ENCODE measurements at regions not wholly inside any gene's neighbourhood (a gene's known extent, or its start where the extent isn't known, plus 50 kb on each side); places are given as distances from the start of the nearest gene placed in this dataset.

- H3K27me3 ChIP-seq (ENCODE audit: low read depth, low read length): no peaks in the 10 kb centered on the region
- H3K79me2 ChIP-seq (ENCODE audit: low read length): no peaks in the 10 kb centered on the region
- no peaks in the 10 kb centered on the region for H4K20me1 ChIP-seq (ENCODE audit: insufficient read depth, low read length)
- H3K27ac ChIP-seq (ENCODE audit: low read length): no peak overlapping the region
- no peak overlapping the region for H2AFZ ChIP-seq (ENCODE audit: low read depth, low read length)
- no peak overlapping the region for H3K9ac ChIP-seq (ENCODE audit: low read length)
- TF ChIP-seq CTCF (IDR thresholded peaks at IDR 0.05; ENCODE audit: low read depth, low read length): no peak
- no peak for TF ChIP-seq EZH2phosphoT487 (IDR thresholded peaks at IDR 0.05; ENCODE audit: low read depth)
- H3K4me3 ChIP-seq (ENCODE audit: low read length): no peak overlapping the region
- no peaks in the 10 kb centered on the region for H3K36me3 ChIP-seq (replicated peaks; ENCODE audit: low read depth, low read length)
- no peaks in the 10 kb centered on the region for H3K9me3 ChIP-seq (ENCODE audit: insufficient read depth, low read length)
- H3K4me2 ChIP-seq (ENCODE audit: low read length): no peak overlapping the region
- no peaks in the 10 kb centered on the region for H3K4me1 ChIP-seq (ENCODE audit: low read length)
These were observed 809.3 kb downstream of the HACE1 start for GRCh38 chr6:104050455-104050854.

- H3K27ac ChIP-seq (ENCODE audit: low read length): no peak overlapping the region
- no peak overlapping the region for H3K4me3 ChIP-seq (ENCODE audit: low read length)
- H3K36me3 ChIP-seq (replicated peaks; ENCODE audit: low read depth, low read length): no peaks in the 10 kb centered on the region
- no peaks in the 10 kb centered on the region for H3K9me3 ChIP-seq (ENCODE audit: insufficient read depth, low read length)
- H3K4me1 ChIP-seq (ENCODE audit: low read length): no peaks in the 10 kb centered on the region
- no peaks in the 10 kb centered on the region for H3K27me3 ChIP-seq (ENCODE audit: low read depth, low read length)
- H3K79me2 ChIP-seq (ENCODE audit: low read length): no peaks in the 10 kb centered on the region
- H2AFZ ChIP-seq (ENCODE audit: low read depth, low read length): no peak overlapping the region
- no peak overlapping the region for H3K4me2 ChIP-seq (ENCODE audit: low read length)
- no peak overlapping the region for H3K9ac ChIP-seq (ENCODE audit: low read length)
- TF ChIP-seq CTCF (IDR thresholded peaks at IDR 0.05; ENCODE audit: low read depth, low read length): no peak
- TF ChIP-seq EZH2phosphoT487 (IDR thresholded peaks at IDR 0.05; ENCODE audit: low read depth): no peak
- no peaks in the 10 kb centered on the region for H4K20me1 ChIP-seq (ENCODE audit: insufficient read depth, low read length)
These were observed 813.3 kb downstream of the HACE1 start for GRCh38 chr6:104046426-104046825.

DNA sequence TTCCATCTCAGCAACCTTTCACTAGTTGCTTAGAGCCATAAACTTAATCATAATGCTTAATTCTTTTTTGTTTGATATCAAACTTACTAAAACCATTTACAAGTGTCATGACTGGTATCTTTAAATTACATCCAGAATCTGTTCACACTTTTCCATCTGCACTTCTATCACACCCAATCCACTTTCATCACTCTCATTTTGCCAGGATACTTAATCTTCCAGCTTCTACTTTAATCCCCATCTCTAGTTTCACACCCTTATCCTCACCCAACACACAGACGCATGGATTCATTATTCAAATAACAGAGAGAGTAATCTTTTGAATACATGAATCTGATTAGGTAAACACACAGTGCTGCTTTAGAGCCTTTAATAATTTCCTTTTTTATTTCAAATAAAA, 828.4 kb downstream of the HACE1 start:
- TF ChIP-seq CTCF (IDR thresholded peaks at IDR 0.05; ENCODE audit: low read depth, low read length) (no peak), EZH2phosphoT487 (IDR thresholded peaks at IDR 0.05; ENCODE audit: low read depth) (no peak)

DNA sequence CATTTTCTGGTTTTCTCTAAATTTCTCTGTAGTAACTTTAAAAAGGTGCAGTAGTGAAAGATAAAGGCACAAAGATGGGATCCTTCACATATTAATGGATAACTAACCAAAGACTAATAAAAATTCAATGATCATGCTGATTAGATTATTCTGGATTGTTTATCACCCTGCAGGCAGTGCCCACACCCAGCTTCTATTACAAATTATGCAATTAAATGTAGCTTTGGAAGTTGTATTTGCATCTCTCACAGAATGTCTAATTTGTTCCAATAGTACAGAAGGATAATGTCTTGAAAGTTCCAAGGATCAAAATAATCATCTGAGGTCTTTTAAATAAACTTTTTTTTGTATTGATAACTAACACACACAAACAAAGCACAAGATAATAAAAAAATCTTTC, 837.6 kb downstream of the HACE1 start:
- H3K79me2 ChIP-seq (ENCODE audit: low read length): no peaks in the 10 kb centered on the region
- no peaks in the 10 kb centered on the region for H3K27me3 ChIP-seq (ENCODE audit: low read depth, low read length)
- no peaks in the 10 kb centered on the region for H3K36me3 ChIP-seq (replicated peaks; ENCODE audit: low read depth, low read length)
- TF ChIP-seq CTCF (IDR thresholded peaks at IDR 0.05; ENCODE audit: low read depth, low read length): no peak
- no peaks in the 10 kb centered on the region for H3K9me3 ChIP-seq (ENCODE audit: insufficient read depth, low read length)
- no peaks in the 10 kb centered on the region for H3K4me1 ChIP-seq (ENCODE audit: low read length)
- no peak overlapping the region for H2AFZ ChIP-seq (ENCODE audit: low read depth, low read length)
- H3K9ac ChIP-seq (ENCODE audit: low read length): no peak overlapping the region
- H3K4me3 ChIP-seq (ENCODE audit: low read length): no peak overlapping the region
- no peak overlapping the region for H3K27ac ChIP-seq (ENCODE audit: low read length)
- H4K20me1 ChIP-seq (ENCODE audit: insufficient read depth, low read length): no peaks in the 10 kb centered on the region
- no peak overlapping the region for H3K4me2 ChIP-seq (ENCODE audit: low read length)

More for the DNA sequence above, 828.4 kb downstream of the HACE1 start:
- Histone ChIP-seq H3K4me1 (ENCODE audit: low read length) (no peaks in the 10 kb centered on the region), H3K4me2 (ENCODE audit: low read length) (no peak overlapping the region), H3K9ac (ENCODE audit: low read length) (no peak overlapping the region), H3K27ac (ENCODE audit: low read length) (no peak overlapping the region), H3K79me2 (ENCODE audit: low read length) (no peaks in the 10 kb centered on the region), H3K9me3 (ENCODE audit: insufficient read depth, low read length) (no peaks in the 10 kb centered on the region), H3K27me3 (ENCODE audit: low read depth, low read length) (no peaks in the 10 kb centered on the region), H3K4me3 (ENCODE audit: low read length) (no peak overlapping the region), H3K36me3 (replicated peaks; ENCODE audit: low read depth, low read length) (no peaks in the 10 kb centered on the region), H4K20me1 (ENCODE audit: insufficient read depth, low read length) (no peaks in the 10 kb centered on the region), H2AFZ (ENCODE audit: low read depth, low read length) (no peak overlapping the region)
